ENCODE measurements at regions not wholly inside any gene's neighbourhood (a gene's known extent, or its start where the extent isn't known, plus 50 kb on each side); places are given as distances from the start of the nearest gene placed in this dataset.

DNA sequence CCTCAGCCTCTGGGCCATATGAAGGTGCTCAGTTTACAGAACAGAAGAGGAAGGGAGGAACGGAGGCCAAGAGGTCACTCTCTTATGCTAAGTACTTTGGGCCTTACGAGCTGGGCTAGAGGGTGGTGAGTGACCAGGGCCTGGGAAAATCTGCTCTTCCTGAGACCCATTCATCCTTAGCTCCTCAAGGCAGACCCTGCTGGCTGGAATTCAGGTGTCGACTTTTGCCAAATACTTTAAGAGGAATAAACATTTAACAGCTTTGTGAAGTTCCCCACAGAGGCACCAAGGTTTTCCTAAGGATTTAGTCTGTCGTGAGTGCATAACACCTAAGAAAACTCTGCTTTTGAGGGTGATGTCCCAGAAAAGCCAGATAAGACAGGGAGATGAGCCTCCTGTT is 129.7 kb upstream of the SIX2 start:
- DNase-seq: no peak

DNA sequence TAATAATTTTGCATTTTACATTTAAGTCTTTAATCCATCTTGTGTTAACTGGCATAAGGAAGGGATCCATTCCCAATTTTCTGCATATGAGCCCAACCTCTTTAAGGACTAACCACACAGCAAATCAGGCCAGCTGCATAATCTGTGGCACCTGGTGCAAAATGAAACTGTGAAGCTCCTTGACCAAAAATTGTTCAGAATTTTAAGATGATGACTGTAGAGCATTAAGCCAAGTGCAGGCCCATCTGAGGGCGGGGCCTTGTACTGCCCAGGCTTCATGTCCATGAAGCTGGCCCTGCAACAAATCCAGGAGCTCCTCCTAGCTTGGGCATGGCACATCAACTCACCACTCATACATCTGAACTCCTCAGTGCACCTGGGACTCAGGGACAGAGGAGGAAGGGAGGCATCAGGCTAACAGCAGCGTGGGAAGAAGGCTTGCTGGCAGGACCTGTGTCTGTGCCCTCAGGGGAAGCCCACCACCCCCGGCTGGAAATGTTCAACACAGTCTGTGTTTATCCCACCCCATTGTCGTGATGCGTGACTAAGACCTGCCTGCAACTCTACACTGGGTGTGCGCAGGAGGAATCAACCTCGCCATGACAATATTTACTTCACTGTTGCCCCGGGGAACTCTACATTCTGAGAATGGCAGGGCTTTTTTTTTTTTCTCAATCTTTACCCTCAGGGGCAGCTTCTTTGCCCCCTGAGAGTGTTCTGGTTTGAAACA is 128.9 kb upstream of the SIX2 start:
- no peak for DNase-seq

DNA sequence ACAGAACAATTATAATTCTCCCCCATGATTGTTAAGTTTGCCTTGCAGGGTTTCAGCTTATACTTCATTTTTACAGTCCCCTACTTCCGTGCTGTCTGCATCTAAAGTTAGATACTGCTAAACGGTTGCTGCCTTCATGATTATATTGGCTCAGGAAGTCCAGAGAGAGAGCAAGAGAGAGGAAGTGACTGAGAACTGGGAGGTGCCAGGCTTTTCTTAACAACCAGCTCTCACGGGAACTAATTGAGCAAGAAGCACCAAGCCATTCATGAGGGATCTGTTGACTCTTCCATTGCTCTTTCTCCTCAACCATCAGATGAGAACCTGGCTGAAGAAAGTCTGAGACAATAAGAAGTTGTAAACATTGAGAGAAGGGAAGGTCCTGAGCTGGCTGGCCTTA is 125.5 kb upstream of the SIX2 start:
- DNase-seq: no peak

DNA sequence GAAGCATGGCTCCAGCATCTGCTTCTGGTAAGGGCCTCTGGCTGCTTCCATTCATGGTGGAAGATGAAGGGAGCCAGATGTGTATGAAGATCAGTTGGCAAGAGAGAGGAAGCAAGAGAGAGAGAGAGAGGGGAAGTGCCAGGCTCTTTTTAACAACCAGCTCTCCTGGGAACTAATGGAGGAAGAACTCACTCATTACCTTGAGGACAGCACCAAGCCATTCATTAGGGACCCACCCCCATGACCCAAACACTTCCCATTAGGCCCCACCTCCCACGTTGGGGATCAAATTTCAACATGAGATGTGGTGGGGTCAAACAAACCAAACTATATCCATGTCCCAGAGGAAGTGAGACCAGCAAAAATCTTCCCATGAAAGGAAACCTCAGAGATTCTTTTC is 124.8 kb upstream of the SIX2 start:
- DNase-seq: no peak

DNA sequence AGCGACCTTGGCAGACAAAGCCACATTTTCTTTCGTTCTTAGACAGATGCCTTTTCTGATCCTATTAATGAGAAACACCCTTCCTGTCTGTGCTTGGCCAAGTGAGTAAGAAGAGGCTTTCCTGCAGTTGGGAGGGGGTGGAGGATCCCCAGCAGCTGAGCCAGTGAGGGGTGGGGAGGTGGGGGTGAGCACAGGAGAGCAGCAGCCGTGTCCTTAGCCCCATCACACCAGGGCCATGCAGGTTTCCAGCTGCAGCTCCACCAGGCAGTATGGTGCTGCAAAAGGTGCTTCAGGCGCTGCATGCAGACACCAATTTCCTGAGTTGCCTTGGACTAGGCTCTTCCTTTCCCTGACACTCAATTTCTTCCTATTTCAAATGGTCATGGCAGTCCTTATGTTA is 123.3 kb upstream of the SIX2 start:
- no peak for DNase-seq

DNA sequence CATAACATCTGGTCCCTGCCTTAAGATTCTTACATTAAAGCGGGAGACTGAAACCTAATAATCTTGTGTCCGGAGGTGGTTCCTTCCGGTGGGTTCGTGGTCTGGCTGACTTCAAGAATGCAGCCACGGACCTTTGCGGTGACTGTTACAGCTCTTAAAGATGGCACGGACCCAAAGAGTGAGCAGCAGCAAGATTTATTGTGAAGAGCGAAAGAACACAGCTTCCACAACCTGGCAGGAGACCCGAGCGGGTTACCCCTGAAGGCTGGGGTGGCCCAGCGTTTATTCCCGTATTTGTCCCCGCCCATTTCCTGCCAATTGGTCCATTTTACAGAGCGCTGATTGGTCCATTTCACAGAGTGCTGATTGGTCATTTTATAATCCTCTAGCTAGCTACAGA is 122.3 kb upstream of the SIX2 start:
- no peak for DNase-seq

DNA sequence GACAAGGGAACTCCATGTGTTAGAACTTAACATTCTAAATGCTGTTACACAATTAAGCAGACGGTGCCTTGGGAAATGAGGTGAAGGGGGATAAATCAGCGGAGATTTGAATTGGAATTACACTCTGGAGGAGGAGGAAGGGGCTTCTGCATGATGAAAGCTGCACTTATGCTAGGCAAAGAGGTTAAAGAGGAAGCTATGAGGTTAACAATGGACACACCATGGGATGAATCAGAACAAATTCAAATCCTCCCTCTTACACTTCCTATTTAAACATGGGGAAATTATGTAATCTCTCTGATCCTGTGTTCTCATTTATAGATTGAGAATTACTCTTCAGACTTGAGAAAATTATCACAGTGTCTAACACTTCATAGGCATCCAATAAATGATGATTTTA is 121.5 kb upstream of the SIX2 start:
- DNase-seq: no peak

DNA sequence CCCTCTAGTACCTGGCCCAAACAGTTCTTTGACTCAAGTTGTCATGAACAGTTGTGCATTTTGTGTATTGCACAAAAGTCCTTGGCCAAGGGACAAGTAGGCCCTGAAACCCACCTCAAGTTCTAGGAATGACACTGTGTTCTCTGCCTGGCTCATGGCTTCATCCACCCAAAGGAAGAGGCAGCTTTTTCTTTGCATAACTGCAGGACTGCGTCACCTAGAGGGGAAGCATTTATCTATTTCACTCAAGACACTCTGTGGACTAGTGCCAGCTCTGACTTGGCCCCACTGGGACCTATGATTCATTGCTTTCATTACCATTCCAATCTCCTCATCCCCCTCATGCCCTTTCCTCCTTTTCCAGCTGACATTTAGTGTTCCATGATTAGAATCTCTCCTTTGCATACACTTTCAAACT is 119.3 kb upstream of the SIX2 start:
- no peak for DNase-seq

DNA sequence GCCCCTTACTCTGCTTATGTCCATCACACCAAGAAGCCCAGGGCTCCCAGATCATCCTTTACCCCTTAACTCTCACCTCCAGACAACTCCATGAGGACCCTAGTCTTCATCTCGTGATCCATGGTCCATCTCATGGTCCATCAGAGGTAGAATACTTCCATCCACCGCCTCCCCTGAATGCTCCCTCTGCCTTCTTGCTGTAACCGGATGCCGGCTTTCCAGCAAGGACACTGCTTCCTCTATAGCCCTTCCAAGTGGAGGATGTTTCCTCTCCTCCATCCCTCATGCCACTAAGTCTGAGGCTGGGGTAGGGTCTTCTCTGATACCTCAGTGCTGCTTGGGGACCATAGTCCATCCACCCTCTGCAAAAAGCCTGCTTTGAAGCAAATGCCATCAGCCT is 118.6 kb upstream of the SIX2 start:
- DNase-seq: no peak

DNA sequence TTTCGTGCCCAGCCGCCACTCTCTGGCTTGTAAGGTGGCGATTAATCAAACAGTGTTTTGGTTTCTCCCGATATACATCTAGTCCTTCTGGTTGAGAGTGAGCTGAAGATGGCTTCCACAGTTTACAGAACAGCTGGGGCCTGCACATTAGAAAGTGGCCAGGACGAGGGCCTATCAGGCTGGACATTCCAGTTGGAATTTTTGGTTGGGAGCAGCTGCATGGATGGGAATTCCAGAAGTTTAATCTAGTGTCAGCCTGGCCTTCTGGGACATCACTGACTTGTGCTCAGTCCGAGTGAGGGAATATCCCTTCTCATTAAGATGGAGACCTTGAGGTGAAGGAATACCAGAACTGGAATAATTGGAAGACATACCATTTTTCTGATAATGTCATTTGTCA is 118.1 kb upstream of the SIX2 start:
- no peak for DNase-seq

DNA sequence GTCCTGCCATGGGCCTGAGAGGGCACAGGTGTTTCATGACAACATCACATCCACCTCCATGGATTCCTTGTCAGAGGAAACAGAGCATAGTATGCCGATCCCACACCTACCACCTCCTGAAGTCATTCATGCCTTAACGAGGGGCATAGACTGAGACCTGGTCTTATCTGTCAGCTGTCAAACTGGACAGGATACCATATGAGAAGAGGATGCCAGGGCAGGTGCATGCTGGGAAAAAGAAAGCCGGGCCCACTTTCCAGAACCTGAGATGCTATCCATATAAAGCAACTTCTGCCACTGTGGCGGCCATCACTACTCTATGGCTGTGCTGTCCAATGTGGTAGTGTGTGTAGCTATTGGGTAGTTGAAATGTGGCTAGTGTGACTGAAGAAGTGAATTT is 116.0 kb upstream of the SIX2 start:
- DNase-seq: no peak

DNA sequence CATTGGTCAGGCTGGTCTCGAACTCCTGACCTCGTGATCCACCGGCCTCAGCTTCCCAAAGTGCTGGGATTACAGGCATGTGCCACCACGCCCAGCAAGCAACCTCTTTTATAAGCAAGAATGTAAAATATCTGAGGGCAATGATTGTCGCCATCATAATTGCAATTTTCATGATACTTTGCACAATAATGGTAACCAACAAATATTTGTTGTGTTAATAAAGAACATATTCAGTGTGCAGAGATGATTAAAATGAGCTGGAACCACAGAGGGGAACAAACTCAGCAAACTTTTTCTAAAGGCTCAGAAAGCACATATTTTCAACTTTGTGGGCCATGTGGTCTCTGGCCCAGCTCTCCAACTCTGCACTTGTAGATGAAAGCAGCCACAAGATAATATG is 115.2 kb upstream of the SIX2 start:
- no peak for DNase-seq

DNA sequence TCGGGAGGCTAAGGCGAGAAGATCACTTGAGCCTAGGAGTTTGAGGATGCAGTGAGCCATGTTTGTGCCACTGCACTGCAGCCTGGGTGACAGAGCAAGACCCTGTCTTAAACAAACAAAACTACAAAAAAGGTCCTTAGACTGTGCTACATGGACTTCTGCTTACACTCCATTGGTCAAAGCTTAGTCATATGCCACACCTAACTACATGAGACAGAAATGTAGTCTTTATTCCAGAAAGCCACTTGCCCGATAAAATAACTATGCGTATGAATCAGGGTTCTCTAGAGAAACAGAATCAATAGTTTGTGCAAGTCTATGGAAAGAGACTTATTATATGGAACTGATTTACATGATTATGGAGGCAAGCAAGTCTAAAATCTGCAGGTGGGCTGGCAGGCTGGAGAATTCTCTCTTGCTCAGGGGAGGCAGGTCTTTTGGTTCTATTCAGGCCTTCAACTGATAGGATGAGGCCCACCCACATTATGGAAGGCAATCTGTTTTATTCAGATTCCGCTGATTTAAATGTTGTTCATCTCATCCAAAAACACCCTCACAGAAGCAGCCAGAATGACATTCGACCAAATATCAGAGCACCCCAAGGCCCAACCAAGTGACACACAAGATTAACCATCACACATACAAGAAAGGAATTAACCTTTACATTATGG is 114.4 kb upstream of the SIX2 start:
- no peak for DNase-seq

DNA sequence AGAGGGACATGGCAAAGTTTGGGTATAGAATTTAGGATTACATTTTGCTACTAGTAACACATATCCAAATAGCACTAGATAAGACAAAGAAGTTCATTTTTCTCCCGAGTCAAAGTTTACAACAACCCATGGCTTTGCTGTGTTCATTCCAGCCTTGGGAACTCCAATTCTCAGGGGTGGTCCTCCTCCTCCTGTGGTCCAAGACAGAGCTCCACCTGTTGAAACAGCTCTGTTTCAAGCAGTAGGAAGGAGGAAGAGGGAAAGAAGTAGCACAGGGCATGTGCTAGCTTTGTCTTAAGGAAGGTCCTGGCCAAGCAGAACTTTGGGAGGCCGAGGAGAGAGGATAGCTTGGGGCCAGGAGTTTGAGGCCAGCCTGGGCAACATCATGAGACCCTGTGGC is 113.8 kb upstream of the SIX2 start:
- DNase-seq: no peak

DNA sequence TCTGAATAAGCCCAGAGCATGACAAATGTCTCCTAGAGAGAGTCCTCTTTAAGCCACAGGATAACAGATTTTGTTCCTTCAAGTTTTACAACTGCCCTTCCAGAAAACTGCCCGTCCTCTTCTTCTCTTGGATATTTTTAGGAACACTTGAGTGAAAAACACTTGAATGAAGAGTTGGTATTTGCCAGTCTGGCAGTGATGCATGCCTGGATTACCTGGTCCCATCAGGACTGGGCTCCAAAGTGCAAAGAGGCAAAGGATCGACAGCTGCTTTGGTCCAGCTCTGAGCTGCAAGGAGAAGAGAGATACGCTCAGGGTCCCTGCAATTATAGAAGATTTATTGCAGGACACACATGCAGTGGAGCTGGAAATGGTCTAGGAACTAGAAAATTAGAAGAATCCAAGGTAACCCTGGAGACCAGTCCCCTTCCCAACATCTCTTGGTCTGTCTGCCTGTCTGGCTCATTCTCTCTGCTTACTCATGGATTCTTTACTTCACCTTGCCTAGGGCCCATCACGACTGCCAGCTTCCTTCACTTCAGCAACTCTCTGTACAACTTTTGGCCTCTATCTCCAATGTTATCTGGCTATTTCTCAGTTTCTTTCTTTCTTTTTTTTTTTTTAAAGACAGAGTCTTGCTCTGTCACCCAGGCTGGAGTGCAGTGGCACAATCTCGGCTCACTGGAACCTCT is 112.1 kb upstream of the SIX2 start:
- DNase-seq: no peak

DNA sequence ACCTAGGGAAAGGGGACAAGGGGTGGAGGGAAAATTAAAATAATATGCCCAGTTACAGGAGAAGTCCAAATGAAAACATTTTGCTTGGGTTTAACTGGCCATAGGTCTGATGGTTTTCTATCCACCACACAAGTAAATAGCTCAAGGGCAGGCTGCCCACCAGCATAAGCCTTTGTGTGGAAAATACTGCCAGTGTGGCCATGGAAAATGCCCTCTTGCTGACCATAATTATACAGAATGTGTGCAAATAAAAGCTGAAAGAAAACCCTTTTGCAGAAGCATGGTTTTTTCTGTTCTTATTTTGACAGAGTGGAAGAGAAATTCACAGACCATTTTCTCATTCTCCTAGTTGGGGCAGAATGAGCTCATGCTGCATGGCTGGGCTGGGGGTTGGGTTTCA is 111.3 kb upstream of the SIX2 start:
- DNase-seq: no peak

DNA sequence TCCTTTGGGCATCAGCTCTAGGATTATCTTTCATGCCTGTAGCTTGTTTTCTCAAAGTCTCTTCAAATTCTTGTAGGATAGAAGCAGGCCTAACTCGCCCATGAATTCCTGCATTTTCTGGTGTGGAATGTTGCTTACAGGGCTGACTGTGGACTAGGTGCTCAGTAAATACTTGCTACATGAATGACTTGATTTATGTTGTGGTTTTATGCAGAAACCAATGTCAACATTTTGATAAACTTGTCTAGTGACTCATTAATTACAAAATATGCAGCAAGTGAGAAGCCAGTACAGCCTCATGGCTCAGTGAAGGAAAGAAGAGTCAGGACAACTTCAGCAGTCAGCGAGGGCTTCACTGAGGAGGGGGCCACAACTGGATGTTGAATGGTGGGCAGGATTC is 110.6 kb upstream of the SIX2 start:
- DNase-seq: no peak

DNA sequence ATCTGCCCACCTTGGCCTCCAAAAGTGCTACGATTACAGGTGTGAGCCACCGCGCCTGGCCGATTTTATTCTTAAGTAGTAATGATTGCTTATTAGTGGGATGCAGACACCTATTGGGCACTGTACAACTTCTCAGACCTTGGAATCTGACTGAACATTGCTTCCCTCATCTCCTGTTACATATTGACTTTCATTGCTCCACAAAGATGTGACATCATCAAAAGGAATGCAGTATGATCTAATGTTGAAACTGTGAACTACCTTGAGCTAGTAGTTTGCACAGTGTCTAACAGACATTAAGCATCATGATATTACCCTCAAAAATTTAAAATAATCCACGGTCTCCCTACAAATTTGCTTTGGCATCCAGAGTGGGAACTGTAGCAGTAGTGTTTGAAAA is 109.8 kb upstream of the SIX2 start:
- no peak for DNase-seq

DNA sequence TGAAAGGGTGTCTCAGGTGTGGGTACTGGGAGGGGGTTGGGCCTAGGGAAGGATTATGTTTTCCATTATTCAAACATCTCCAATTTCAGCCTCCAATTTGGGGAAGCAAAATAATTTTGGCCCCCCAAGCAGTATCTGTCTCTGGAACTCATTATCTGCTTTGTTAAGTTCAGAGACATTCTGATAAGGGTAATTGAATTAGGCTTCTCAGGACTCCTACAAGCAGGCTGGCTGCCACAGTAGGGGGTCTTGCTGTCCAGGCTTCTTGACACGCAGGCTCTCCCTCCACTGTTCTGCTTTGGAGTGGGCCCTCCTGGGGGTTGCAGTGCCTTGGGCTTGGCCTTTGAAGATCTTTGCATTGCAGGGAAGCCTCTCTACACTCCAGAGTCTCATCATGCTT is 108.1 kb upstream of the SIX2 start:
- no peak for DNase-seq

DNA sequence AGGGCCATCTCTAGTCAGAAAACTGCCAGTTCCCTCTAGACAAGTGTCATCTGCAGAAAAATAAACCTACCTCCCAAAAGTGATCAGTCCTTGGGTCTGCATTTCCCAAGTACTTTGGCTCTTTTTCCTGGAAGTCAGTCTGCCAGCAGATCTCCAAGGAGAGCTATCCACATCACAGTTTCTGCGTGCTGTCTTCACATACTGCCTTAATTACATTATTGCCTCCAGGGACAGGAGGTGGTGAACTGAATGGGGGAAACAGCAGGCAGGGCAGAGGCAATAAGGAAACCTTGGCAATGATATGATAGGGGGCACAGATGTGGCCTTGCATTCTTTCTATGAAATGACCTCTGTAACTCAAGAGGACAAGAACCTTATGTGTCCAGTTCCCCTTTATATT is 105.9 kb upstream of the SIX2 start:
- no peak for DNase-seq

DNA sequence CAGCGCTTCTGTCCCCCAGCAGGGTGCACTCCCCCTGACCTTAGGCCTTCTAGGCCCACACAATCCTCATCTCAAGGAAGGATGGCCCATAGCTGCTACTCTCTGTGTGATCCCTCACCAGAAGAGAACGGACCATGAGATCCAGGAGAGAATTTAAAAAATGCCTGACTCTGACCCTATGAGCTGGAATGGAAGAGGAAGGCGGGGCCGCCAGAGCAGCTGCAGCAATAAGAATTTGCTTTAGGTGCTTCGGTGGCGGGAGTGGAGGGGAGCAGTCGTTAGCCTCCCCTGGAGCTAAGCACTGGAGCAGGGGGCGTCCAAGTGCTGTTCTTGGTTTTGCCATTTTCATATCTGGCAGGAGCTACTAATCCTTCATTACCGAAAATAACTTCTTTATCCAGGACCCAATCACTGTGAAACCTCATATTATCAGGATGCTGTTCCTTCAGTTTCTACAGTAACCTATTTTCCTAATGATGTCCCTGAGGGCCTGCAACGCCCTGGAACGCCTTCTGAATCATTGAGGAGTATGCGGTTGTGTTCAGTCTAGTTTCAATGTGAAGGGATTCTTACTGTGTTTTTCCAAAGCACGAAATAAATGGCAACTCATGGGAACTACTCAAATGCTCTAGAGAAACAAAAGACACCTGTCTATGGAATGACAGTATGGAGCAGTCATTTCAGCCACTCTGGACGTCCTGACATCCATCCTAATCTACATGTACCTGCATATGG is 105.1 kb upstream of the SIX2 start:
- DNase-seq: no peak

DNA sequence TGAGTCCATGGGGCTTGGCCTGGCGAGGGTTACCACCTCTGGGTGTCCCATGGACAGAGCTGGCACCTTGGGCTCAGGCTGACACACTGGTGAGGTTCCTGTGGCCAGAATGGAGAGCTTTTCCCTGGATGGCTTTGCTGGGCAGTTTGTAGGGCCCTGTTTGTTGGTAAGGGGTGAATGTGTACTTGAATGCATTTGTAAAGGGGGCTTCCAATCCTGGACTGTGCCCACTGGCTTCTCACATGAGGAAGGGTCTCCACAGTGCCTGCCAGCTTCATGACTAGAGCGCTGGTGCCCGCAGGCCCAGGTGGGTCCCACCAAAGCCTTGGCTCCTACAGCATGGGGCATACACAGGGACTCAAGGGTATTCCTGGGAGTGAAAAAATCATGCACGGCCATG is 103.5 kb upstream of the SIX2 start:
- DNase-seq: no peak

DNA sequence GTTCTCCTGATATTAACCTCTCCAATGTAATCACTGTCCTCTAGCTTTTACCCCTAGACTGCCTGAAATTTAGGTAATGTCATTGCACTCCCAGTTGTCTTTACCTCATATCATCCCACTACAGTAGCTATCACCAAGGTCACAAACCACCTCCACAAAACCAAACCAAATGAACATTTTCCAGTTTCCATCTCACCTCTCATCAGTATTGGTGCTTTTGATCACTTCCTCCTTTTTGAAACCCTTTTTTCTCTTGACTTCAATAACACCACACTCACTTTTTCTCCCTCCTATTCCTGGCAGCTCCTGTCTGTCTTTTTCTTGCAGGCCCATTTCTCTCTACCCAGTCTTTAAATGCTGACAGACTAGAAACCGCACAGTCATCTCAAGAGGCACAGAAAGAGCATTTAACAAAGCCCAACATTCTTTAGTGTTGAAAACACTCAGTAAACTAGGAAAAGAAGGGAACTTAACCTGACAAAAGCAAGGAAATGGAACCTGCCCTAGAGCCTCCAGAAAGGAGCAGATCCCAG is 95.9 kb upstream of the SIX2 start:
- no peak for DNase-seq

All from hindlimb muscle (tissue), 1 donor.